A673 (cell line): ENCODE measurements at regions not wholly inside any gene's neighbourhood (a gene's known extent, or its start where the extent isn't known, plus 50 kb on each side); places are given as distances from the start of the nearest gene placed in this dataset. TPM values are rescaled to one million over a fixed set of nuclear protein-coding genes. Genes with fewer than 3 reads are reported as not detected.

ENCODE experiments used
- BruUV-seq: library from RNA; stranded (reverse); fragments of 400-500 nt; replicated peaks from 2 replicates; lab custom pipeline; 2021; lab: Mats Ljungman, UMichigan
- CTCF ChIA-PET: fragments of 300-600 bp; sonication (Branson Sonifier 250); formaldehyde crosslinking; loops from one replicate; lab custom pipeline; 2022; ENCODE audit warnings: antibody characterized with exemption; lab: Charles Lee
- POLR2A ChIA-PET: fragments of 300-600 bp; sonication (Branson Sonifier 250); formaldehyde crosslinking; loops from one replicate; lab custom pipeline; 2022; ENCODE audit warnings: antibody characterized with exemption; ENCODE audit not compliant: low non-redundant PET; lab: Charles Lee
- DNase-seq: peaks from one replicate; pipeline ENCODE4 v3.0.0-alpha.2; 2015; ENCODE audit warnings: low spot score
- H3K27ac ChIP-seq: fragments of 200-600 bp; sonication (generic); 2 replicates; pipeline ENCODE4 v1.5.1; 2016; ENCODE audit warnings: mixed run types, low read depth, mild to moderate bottlenecking, mixed read lengths, antibody characterized with exemption, low read length; ENCODE audit not compliant: poor library complexity, severe bottlenecking
- H3K27me3 ChIP-seq: fragments of 200-600 bp; sonication (generic); replicated peaks from 2 replicates; pipeline ENCODE4 v1.6.1; 2017; ENCODE audit warnings: mixed run types, low read depth, mild to moderate bottlenecking, mixed read lengths, antibody characterized with exemption, low read length; ENCODE audit not compliant: insufficient read depth, poor library complexity
- H3K36me3 ChIP-seq: fragments of 200-600 bp; sonication (generic); 2 replicates; pipeline ENCODE4 v1.6.1; 2016; ENCODE audit warnings: mixed run types, mild to moderate bottlenecking, mixed read lengths, antibody characterized with exemption, low read length; ENCODE audit not compliant: insufficient read depth, poor library complexity, severe bottlenecking
- H3K4me1 ChIP-seq: fragments of 200-600 bp; sonication (generic); 2 replicates; pipeline ENCODE4 v1.6.1; 2017; ENCODE audit warnings: mixed run types, mild to moderate bottlenecking, mixed read lengths, antibody characterized with exemption, low read length; ENCODE audit not compliant: insufficient read depth, poor library complexity, severe bottlenecking
- H3K4me3 ChIP-seq: fragments of 200-600 bp; sonication (generic); 2 replicates; pipeline ENCODE4 v1.5.1; 2016; ENCODE audit warnings: low read depth, mixed run types, mild to moderate bottlenecking, mixed read lengths, low read length; ENCODE audit not compliant: poor library complexity, severe bottlenecking
- H3K9me3 ChIP-seq: fragments of 200-600 bp; sonication (generic); 2 replicates; pipeline ENCODE4 v1.6.1; 2016; ENCODE audit warnings: mixed run types, low read depth, mild to moderate bottlenecking, mixed read lengths, antibody characterized with exemption, low read length; ENCODE audit not compliant: poor library complexity, severe bottlenecking
- EZH2 ChIP-seq: fragments of 200-600 bp; sonication (generic); IDR thresholded peaks from 2 replicates; pipeline ENCODE4 v1.6.1; 2017; ENCODE audit warnings: borderline replicate concordance, low read depth, mild to moderate bottlenecking, mixed read lengths, antibody characterized with exemption, low read length; ENCODE audit not compliant: poor library complexity, severe bottlenecking
- intact Hi-C: fragments of 100-400 bp; cut with micrococcal nuclease; formaldehyde crosslinking; loops from one replicate; pipeline ENCODE4 v1.10.0; 2022; ENCODE audit not compliant: unreplicated experiment
- microRNA-seq: library from miRNA; unstranded; fragments of <30 nt; microRNA quantifications from one replicate; pipeline ENCODE4 v1.2.0, GENCODE V29; 2021
- TF ChIP-seq, protein P1 (sequence below): fragments of 300-800, 200-600 bp; sonication (generic); conservative IDR thresholded peaks from 2 replicates; pipeline ENCODE4 v1.5.1; 2017; ENCODE audit warnings: low read depth, mild to moderate bottlenecking, antibody characterized with exemption, low read length, moderate library complexity, mixed read lengths

- Histone ChIP-seq H3K9me3 (no peaks in the 10 kb centered on the region), H3K4me3 (no peak overlapping the region), H3K27ac (no peak overlapping the region), H3K27me3 (no peaks in the 10 kb centered on the region), H3K36me3 (no peaks in the 10 kb centered on the region), H3K4me1 (no peaks in the 10 kb centered on the region)
- CTCF ChIA-PET: no interaction called here
- no peak for DNase-seq
- POLR2A ChIA-PET: no interaction called here
- TF ChIP-seq EZH2: no peak
- TF ChIP-seq, protein P1, sequence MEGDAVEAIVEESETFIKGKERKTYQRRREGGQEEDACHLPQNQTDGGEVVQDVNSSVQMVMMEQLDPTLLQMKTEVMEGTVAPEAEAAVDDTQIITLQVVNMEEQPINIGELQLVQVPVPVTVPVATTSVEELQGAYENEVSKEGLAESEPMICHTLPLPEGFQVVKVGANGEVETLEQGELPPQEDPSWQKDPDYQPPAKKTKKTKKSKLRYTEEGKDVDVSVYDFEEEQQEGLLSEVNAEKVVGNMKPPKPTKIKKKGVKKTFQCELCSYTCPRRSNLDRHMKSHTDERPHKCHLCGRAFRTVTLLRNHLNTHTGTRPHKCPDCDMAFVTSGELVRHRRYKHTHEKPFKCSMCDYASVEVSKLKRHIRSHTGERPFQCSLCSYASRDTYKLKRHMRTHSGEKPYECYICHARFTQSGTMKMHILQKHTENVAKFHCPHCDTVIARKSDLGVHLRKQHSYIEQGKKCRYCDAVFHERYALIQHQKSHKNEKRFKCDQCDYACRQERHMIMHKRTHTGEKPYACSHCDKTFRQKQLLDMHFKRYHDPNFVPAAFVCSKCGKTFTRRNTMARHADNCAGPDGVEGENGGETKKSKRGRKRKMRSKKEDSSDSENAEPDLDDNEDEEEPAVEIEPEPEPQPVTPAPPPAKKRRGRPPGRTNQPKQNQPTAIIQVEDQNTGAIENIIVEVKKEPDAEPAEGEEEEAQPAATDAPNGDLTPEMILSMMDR: no peak
- intact Hi-C loops: no loop called here
- BruUV-seq: no TSS peak
Measured at GRCh38 chrX:39995457-39995856, 102.3 kb downstream of the BCOR start.

- POLR2A ChIA-PET: no interaction called here
- H3K36me3 ChIP-seq: no peaks in the 10 kb centered on the region
- H3K9me3 ChIP-seq: no peaks in the 10 kb centered on the region
- H3K4me3 ChIP-seq: no peak overlapping the region
- TF ChIP-seq EZH2: no peak
- TF ChIP-seq, protein P1: no peak
- no peak overlapping the region for H3K27ac ChIP-seq
- DNase-seq: no peak
- H3K4me1 ChIP-seq: no peaks in the 10 kb centered on the region
- intact Hi-C loops: no loop called here
- no peaks in the 10 kb centered on the region for H3K27me3 ChIP-seq
- CTCF ChIA-PET: no interaction called here
- no TSS peak for BruUV-seq
Measured at GRCh38 chrX:39996536-39996935, 101.2 kb downstream of the BCOR start.

DNA sequence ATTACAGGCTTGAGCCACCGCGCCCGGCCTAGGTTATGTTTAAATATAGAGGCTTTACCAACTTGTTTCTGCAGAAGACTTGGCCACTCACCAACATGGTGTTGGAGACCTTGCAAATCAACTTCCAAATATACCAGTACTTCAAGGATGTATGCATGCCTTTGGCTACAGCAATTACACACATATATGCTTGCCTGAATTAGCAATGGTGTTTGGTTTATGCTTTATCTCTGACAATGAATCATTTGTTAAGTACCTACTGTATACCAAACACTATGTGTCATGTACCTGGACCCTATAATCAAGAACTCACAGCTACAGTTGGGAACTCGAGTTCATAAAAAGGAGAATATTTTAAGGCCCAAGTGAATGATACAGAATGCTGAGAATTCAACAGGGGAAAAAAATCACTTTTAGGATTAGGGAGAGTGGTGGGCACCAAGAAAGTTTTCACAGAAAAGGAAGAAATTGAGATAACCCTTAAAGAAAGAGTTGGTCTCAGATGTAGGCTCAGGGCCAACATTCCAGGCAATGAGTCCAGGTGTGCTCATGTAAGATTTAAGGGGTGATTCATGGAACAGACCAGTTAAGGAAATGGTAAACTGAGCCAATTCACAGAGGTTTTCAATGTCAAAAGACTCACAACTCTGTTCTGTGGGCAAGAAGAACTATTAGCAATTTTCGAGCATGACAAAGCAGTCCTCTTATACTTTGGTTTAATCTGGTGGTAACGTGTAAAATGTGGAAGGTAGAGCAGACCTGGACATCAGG, 98.9 kb downstream of the BCOR start:
- no peak overlapping the region for H3K27ac ChIP-seq
- ChIA-PET POLR2A (no interaction called here), CTCF (no interaction called here)
- TF ChIP-seq EZH2: no peak
- TF ChIP-seq, protein P1: no peak
- intact Hi-C loops: no loop called here
- DNase-seq: no peak
- H3K4me1 ChIP-seq: peaks cover 7% of the 10 kb centered on the region
- H3K9me3 ChIP-seq: no peaks in the 10 kb centered on the region
- no TSS peak for BruUV-seq
- H3K36me3 ChIP-seq: no peaks in the 10 kb centered on the region
- no peak overlapping the region for H3K4me3 ChIP-seq
- H3K27me3 ChIP-seq: no peaks in the 10 kb centered on the region

Small RNA genes lying in the stretch of these regions (microRNA-seq; reads per million reads assigned to microRNA genes)
- not detected for gene MIR1587
- gene MIR3937: 1.1 reads per million
